Choroid plexus epithelial cell (primary cell): ENCODE measurements at regions not wholly inside any gene's neighbourhood (a gene's known extent, or its start where the extent isn't known, plus 50 kb on each side); places are given as distances from the start of the nearest gene placed in this dataset.

Experiments
- DNase-seq: peaks from one replicate; pipeline ENCODE4 v3.0.0-alpha.2; 2010; ENCODE audit warnings: low read depth
- H3K4me3 ChIP-seq: 2 replicates; pipeline ENCODE4 v1.5.1; 2011; ENCODE audit warnings: low read depth, mild to moderate bottlenecking, control low read depth, low read length, moderate library complexity
- CTCF ChIP-seq: conservative IDR thresholded peaks from 2 replicates; pipeline ENCODE4 v1.5.1; 2011; ENCODE audit warnings: low read depth, mild to moderate bottlenecking, control low read depth, inconsistent platforms, low read length, moderate library complexity

GRCh38 chr16:51543971-51544370, 392.9 kb upstream of the SALL1 start:
- no peak overlapping the region for H3K4me3 ChIP-seq
- DNase-seq = no peak
- no peak for TF ChIP-seq CTCF

- no peak for DNase-seq
- TF ChIP-seq CTCF = no peak
- no peak overlapping the region for H3K4me3 ChIP-seq
These were observed 392.1 kb upstream of the SALL1 start for GRCh38 chr16:51542981-51543815.

- no peak for DNase-seq
- TF ChIP-seq CTCF = no peak
- no peak overlapping the region for H3K4me3 ChIP-seq
These were observed 389.2 kb upstream of the SALL1 start for GRCh38 chr16:51540259-51540658.

- peak; percentile 89 for DNase-seq
- no peak overlapping the region for H3K4me3 ChIP-seq
- no peak for TF ChIP-seq CTCF
These were observed 387.8 kb upstream of the SALL1 start for GRCh38 chr16:51538707-51539498.

- no peak overlapping the region for H3K4me3 ChIP-seq
- TF ChIP-seq CTCF = no peak
- DNase-seq = no peak
These were observed 384.5 kb upstream of the SALL1 start for GRCh38 chr16:51535591-51535990.

GRCh38 chr16:51532551-51532950, 381.5 kb upstream of the SALL1 start:
- TF ChIP-seq CTCF = no peak
- DNase-seq = no peak

More at GRCh38 chr16:51532551-51532950, 381.5 kb upstream of the SALL1 start:
- no peak overlapping the region for H3K4me3 ChIP-seq
